Endodermal cell (in vitro differentiated cells): ENCODE measurements at regions not wholly inside any gene's neighbourhood (a gene's known extent, or its start where the extent isn't known, plus 50 kb on each side); places are given as distances from the start of the nearest gene placed in this dataset.
A peak's percentile ranks its signal among the peaks of the same experiment; 100 is the strongest.

ENCODE experiments used
- DNase-seq: peaks from one replicate; pipeline ENCODE4 v3.0.0-alpha.2; 2017
- H3K27ac ChIP-seq: 2 replicates; pipeline ENCODE4 v1.5.1; 2013; ENCODE audit warnings: mild to moderate bottlenecking, low read depth, low read length, moderate library complexity
- H3K27me3 ChIP-seq: 2 replicates; pipeline ENCODE4 v1.6.1; 2013; ENCODE audit warnings: mild to moderate bottlenecking, low read length, moderate library complexity; ENCODE audit not compliant: insufficient read depth, control insufficient read depth, poor library complexity, severe bottlenecking
- H3K36me3 ChIP-seq: 2 replicates; pipeline ENCODE4 v1.7.0; 2013; ENCODE audit warnings: mild to moderate bottlenecking, low read length, moderate library complexity; ENCODE audit not compliant: control insufficient read depth, insufficient read depth
- H3K4me1 ChIP-seq: one replicate; pipeline ENCODE4 v1.7.0; 2013; ENCODE audit warnings: low read length; ENCODE audit not compliant: control insufficient read depth, insufficient read depth
- H3K4me3 ChIP-seq: 2 replicates; pipeline ENCODE4 v1.5.1; 2013; ENCODE audit warnings: mild to moderate bottlenecking, low read length, moderate library complexity
- H3K9ac ChIP-seq: 2 replicates; pipeline ENCODE4 v1.6.1; 2013; ENCODE audit warnings: mild to moderate bottlenecking, low read length, moderate library complexity; ENCODE audit not compliant: poor library complexity, severe bottlenecking; ENCODE audit errors: extremely low read depth
- H3K9me3 ChIP-seq: 2 replicates; pipeline ENCODE4 v1.6.1; 2013; ENCODE audit warnings: mild to moderate bottlenecking, low read length, moderate library complexity; ENCODE audit not compliant: control insufficient read depth
- H3K27ac Mint-ChIP-seq: 2 replicates; pipeline ENCODE4 v1.8.0; 2020; ENCODE audit warnings: mixed read lengths
- H3K27me3 Mint-ChIP-seq: 2 replicates; pipeline ENCODE4 v1.8.0; 2021; ENCODE audit warnings: mild to moderate bottlenecking, mixed read lengths; ENCODE audit not compliant: insufficient read depth
- H3K36me3 Mint-ChIP-seq: 2 replicates; pipeline ENCODE4 v1.8.0; 2020; ENCODE audit warnings: low read depth, mixed read lengths
- H3K4me1 Mint-ChIP-seq: 2 replicates; pipeline ENCODE4 v1.8.0; 2020; ENCODE audit warnings: mixed read lengths
- H3K4me3 Mint-ChIP-seq: 2 replicates; pipeline ENCODE4 v1.8.0; 2020; ENCODE audit warnings: mild to moderate bottlenecking, moderate library complexity, mixed read lengths
- H3K9me3 Mint-ChIP-seq: 2 replicates; pipeline ENCODE4 v1.8.0; 2020; ENCODE audit warnings: mild to moderate bottlenecking, mixed read lengths
- CTCF ChIP-seq: fragments of 200-600 bp; sonication (generic); conservative IDR thresholded peaks from 2 replicates; pipeline ENCODE4 v1.5.0; 2021; ENCODE audit warnings: antibody characterized with exemption, mild to moderate bottlenecking
- WGBS, 2 experiments: methylation state at CpG; one replicate each; pipeline versions ENCODE4 v1.1.5 to v1.1.7; 2013; ENCODE audit warnings: missing lambda C conversion rate in 2 of 2, mixed read lengths in 1 of 2; ENCODE audit not compliant: insufficient coverage in 1 of 2, insufficient read length in 1 of 2; 5-methylcytosine and 5-hydroxymethylcytosine counted together

DNA sequence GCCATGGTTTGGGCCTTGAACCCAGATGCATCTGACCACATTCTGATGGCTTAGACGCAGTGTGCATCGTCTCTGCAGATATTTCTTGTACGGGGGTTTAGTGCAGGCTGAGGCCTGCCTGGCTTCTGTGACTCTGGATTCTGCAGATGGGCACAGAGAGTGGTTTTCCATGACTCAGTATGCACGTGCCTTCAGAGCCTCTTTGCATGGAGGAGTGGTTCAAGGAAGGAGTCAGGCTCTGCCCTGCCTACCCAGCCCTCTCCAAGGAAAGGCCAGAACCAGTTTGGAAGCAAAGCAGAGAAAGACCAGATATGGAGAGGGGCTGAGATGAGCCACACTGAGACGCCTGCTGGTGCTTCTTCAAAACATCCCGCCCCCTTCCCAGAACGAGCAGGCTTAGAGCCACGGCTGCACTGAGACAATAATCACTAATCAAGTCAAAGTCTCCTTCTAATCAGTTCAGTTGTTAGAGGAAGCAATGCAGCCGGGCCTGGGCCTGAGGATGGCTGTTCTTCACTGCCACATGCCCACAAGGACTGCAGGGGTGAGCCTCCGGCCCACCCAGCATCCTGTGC, 308.9 kb downstream of the NXPE2 start:
- no peaks in the 10 kb centered on the region for H3K27me3 Mint-ChIP-seq

DNA sequence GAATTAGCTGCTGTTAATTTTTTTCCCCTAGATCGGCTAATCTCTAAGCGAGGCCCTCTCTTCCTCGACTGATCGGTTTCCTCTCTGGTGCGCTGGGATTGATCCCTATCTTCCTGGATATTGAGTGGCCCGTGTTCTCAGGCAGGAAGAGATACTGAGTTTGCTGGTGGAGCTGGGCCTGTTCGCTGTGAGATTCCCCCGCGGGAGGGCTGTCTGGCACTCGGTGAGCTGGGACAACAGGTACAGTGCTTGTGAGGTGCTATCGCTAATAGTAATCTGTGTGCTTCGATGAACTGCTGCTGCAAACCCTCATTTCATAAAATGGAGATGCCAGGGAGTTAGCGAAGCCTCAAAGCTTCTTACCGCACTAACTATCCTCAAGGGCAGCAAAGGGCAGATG, 310.3 kb downstream of the NXPE2 start:
- Histone ChIP-seq H3K27ac (no peak overlapping the region), H3K4me1 (peaks cover 9% of the 10 kb centered on the region), H3K27me3 (peaks cover 6% of the 10 kb centered on the region), H3K36me3 (no peaks in the 10 kb centered on the region), H3K9me3 (no peaks in the 10 kb centered on the region), H3K9ac (no peak overlapping the region), H3K4me3 (no peak overlapping the region)
- 90 to 94% methylated on average over 8 to 14 of the region's 14 CpGs for WGBS, 2 experiments
- Mint-ChIP-seq H3K36me3 (no peaks in the 10 kb centered on the region), H3K4me3 (no peak overlapping the region), H3K9me3 (no peaks in the 10 kb centered on the region), H3K27me3 (no peaks in the 10 kb centered on the region), H3K4me1 (peaks cover 22% of the 10 kb centered on the region), H3K27ac (peak overlapping the region; percentile 67)
- no peak for TF ChIP-seq CTCF
- DNase-seq, result peak; percentile 56

More for the DNA sequence above, 308.9 kb downstream of the NXPE2 start:
- WGBS, 2 experiments, result 72 to 94% methylated on average over 6 to 10 of the region's 10 CpGs
- TF ChIP-seq CTCF, result no peak
- H3K4me1 ChIP-seq, result peaks cover 9% of the 10 kb centered on the region
- no peak overlapping the region for H3K4me3 ChIP-seq
- H3K27ac ChIP-seq, result no peak overlapping the region
- no peaks in the 10 kb centered on the region for H3K36me3 ChIP-seq
- Mint-ChIP-seq H3K9me3 (no peaks in the 10 kb centered on the region), H3K4me3 (no peak overlapping the region), H3K4me1 (peaks cover 22% of the 10 kb centered on the region), H3K36me3 (no peaks in the 10 kb centered on the region), H3K27ac (no peak overlapping the region)
- no peaks in the 10 kb centered on the region for H3K9me3 ChIP-seq
- H3K9ac ChIP-seq, result no peak overlapping the region
- no peaks in the 10 kb centered on the region for H3K27me3 ChIP-seq
- DNase-seq, result peak; percentile 66

DNA sequence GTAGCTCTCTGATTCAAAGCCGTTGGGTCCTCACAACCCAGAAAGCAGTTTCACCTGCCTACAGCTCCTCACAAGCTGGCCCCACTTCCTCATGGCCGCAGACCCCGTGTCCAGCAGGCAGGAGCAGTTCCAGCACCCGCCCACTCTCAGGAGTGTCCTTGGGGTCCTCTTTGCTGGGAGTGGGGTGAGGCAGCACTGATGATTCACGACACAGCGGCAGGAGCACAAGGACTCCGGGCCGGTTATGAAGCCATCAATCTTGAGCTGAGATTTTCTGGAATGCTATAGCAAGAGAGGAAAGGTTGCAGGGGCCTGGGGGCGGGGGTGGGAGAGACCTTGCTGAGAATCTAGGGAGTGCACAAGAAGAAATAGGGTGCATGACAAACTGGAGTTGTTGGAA, 311.2 kb downstream of the NXPE2 start:
- Histone ChIP-seq H3K27ac (no peak overlapping the region), H3K9ac (no peak overlapping the region), H3K9me3 (no peaks in the 10 kb centered on the region), H3K36me3 (no peaks in the 10 kb centered on the region), H3K4me1 (peaks cover 11% of the 10 kb centered on the region), H3K4me3 (no peak overlapping the region), H3K27me3 (peaks cover 6% of the 10 kb centered on the region)
- Mint-ChIP-seq H3K27me3 (no peaks in the 10 kb centered on the region), H3K9me3 (no peaks in the 10 kb centered on the region), H3K4me1 (peaks cover 22% of the 10 kb centered on the region), H3K27ac (no peak overlapping the region), H3K36me3 (no peaks in the 10 kb centered on the region), H3K4me3 (no peak overlapping the region)
- 86 to 96% methylated on average over 1 to 9 of the region's 9 CpGs for WGBS, 2 experiments
- DNase-seq, result no peak
- TF ChIP-seq CTCF, result no peak
